GM23338 (cell line): ENCODE measurements at regions not wholly inside any gene's neighbourhood (a gene's known extent, or its start where the extent isn't known, plus 50 kb on each side); places are given as distances from the start of the nearest gene placed in this dataset.

Experiments
- ATAC-seq: fragments of 200-7000 bp; cut with Tn5 transposase; 3 replicates; pipeline ENCODE4 v1.9.1; 2020
- DNase-seq: peaks from one replicate; pipeline ENCODE4 v3.0.0-alpha.2; 2015; ENCODE audit warnings: low spot score
- H2AFZ ChIP-seq: fragments of 200-600 bp; sonication (generic); 2 replicates; pipeline ENCODE4 v1.8.0; 2016; ENCODE audit warnings: antibody characterized with exemption, mild to moderate bottlenecking, moderate library complexity
- H3F3A ChIP-seq: fragments of 200-600 bp; sonication (generic); replicated peaks from 2 replicates; pipeline ENCODE4 v1.8.0; 2017; ENCODE audit warnings: antibody characterized with exemption, mixed run types, low read depth
- H3K27ac ChIP-seq: fragments of 200-600 bp; sonication (generic); 2 replicates; pipeline ENCODE4 v1.6.1; 2016; ENCODE audit warnings: low read depth
- H3K27me3 ChIP-seq: fragments of 200-600 bp; sonication (generic); 2 replicates; pipeline ENCODE4 v1.8.0; 2016; ENCODE audit warnings: mild to moderate bottlenecking, mixed run types, moderate library complexity; ENCODE audit not compliant: insufficient read depth
- H3K36me3 ChIP-seq: fragments of 200-600 bp; sonication (generic); 2 replicates; pipeline ENCODE4 v1.8.0; 2016; ENCODE audit warnings: mild to moderate bottlenecking; ENCODE audit not compliant: insufficient read depth
- H3K4me1 ChIP-seq: fragments of 200-600 bp; sonication (generic); 2 replicates; pipeline ENCODE4 v1.8.0; 2016; ENCODE audit warnings: mild to moderate bottlenecking, moderate library complexity; ENCODE audit not compliant: insufficient read depth
- H3K4me2 ChIP-seq: fragments of 200-600 bp; sonication (generic); 2 replicates; pipeline ENCODE4 v1.7.1; 2017; ENCODE audit warnings: mixed run types
- H3K4me3 ChIP-seq: fragments of 200-600 bp; sonication (generic); 2 replicates; pipeline ENCODE4 v1.6.1; 2016; ENCODE audit warnings: mixed run types
- H3K79me2 ChIP-seq: fragments of 200-600 bp; sonication (generic); replicated peaks from 2 replicates; pipeline ENCODE4 v1.8.0; 2017; ENCODE audit warnings: mild to moderate bottlenecking; ENCODE audit not compliant: insufficient read depth
- H3K9me2 ChIP-seq: fragments of 200-600 bp; sonication (generic); 2 replicates; pipeline ENCODE4 v1.8.0; 2017; ENCODE audit not compliant: insufficient read depth
- H4K20me1 ChIP-seq: fragments of 200-600 bp; sonication (generic); replicated peaks from 2 replicates; pipeline ENCODE4 v1.8.0; 2017; ENCODE audit warnings: mild to moderate bottlenecking; ENCODE audit not compliant: insufficient read depth
- H3K27ac Mint-ChIP-seq: 2 replicates; pipeline ENCODE4 v1.8.0; 2020; ENCODE audit warnings: inconsistent platforms, mild to moderate bottlenecking, moderate library complexity, mixed read lengths
- H3K27me3 Mint-ChIP-seq: 3 replicates; pipeline ENCODE4 v1.8.0; 2022; ENCODE audit warnings: low read depth, mild to moderate bottlenecking, moderate library complexity, mixed read lengths, inconsistent platforms; ENCODE audit not compliant: insufficient read depth, poor library complexity
- H3K36me3 Mint-ChIP-seq: 3 replicates; pipeline ENCODE4 v1.8.0; 2021; ENCODE audit warnings: low read depth, mild to moderate bottlenecking, inconsistent platforms, moderate library complexity, mixed read lengths
- H3K4me1 Mint-ChIP-seq: 3 replicates; pipeline ENCODE4 v1.8.0; 2020; ENCODE audit warnings: mild to moderate bottlenecking, inconsistent platforms, mixed read lengths
- H3K4me3 Mint-ChIP-seq: 3 replicates; pipeline ENCODE4 v1.8.0; 2021; ENCODE audit warnings: moderate library complexity, mild to moderate bottlenecking, inconsistent platforms, mixed read lengths
- H3K9me3 Mint-ChIP-seq: 3 replicates; pipeline ENCODE4 v1.8.0; 2020; ENCODE audit warnings: moderate library complexity, mild to moderate bottlenecking, inconsistent platforms, mixed read lengths
- CREB1 ChIP-seq: fragments of 250-450 bp; sonication (Bioruptor Pico); IDR thresholded peaks from 2 replicates; pipeline ENCODE4 v1.5.0; 2020; ENCODE audit warnings: low read depth, mild to moderate bottlenecking, moderate library complexity
- CTCF ChIP-seq, 2 experiments: fragments of 200-600 bp in 1 of 2; sonication (generic) in 1 of 2; conservative IDR thresholded peaks; 2 replicates each; pipeline versions ENCODE4 v1.5.1 to v1.6.1; 2016 to 2017; ENCODE audit warnings: antibody characterized with exemption in 2 of 2, low read depth in 2 of 2, mild to moderate bottlenecking in 2 of 2, moderate library complexity in 1 of 2
- ETS1 ChIP-seq: IDR thresholded peaks from 2 replicates; pipeline ENCODE4 v1.6.1; 2016; ENCODE audit warnings: antibody characterized with exemption
- EZH2 ChIP-seq: fragments of 200-600 bp; sonication (generic); IDR thresholded peaks from one replicate; pipeline ENCODE4 v1.8.0; 2017; ENCODE audit warnings: antibody characterized with exemption, mild to moderate bottlenecking, low read depth; ENCODE audit not compliant: unreplicated experiment
- EZH2phosphoT487 ChIP-seq: fragments of 200-600 bp; sonication (generic); IDR thresholded peaks from one replicate; pipeline ENCODE4 v1.8.1; 2018; ENCODE audit warnings: antibody characterized with exemption; ENCODE audit not compliant: unreplicated experiment
- JUNB ChIP-seq: IDR thresholded peaks from one replicate; pipeline ENCODE4 v1.6.1; 2016; ENCODE audit warnings: antibody characterized with exemption; ENCODE audit not compliant: unreplicated experiment
- NANOG ChIP-seq: IDR thresholded peaks from 2 replicates; pipeline ENCODE4 v1.6.1; 2016; ENCODE audit warnings: antibody characterized with exemption, borderline replicate concordance
- POLR2AphosphoS5 ChIP-seq: IDR thresholded peaks from 2 replicates; pipeline ENCODE4 v1.6.1; 2016; ENCODE audit warnings: antibody characterized with exemption, low read depth
- REST ChIP-seq: IDR thresholded peaks from one replicate; pipeline ENCODE4 v1.6.1; 2018; ENCODE audit warnings: antibody characterized with exemption; ENCODE audit not compliant: unreplicated experiment
- STAT1 ChIP-seq: IDR thresholded peaks from one replicate; pipeline ENCODE4 v1.6.1; 2016; ENCODE audit warnings: antibody characterized with exemption; ENCODE audit not compliant: unreplicated experiment
- ZNF114 ChIP-seq: fragments of 250-450 bp; sonication (Bioruptor Pico); IDR thresholded peaks from 2 replicates; pipeline ENCODE4 v1.5.0; 2020; ENCODE audit warnings: mild to moderate bottlenecking, moderate library complexity
- ZNF331 ChIP-seq: fragments of 250-450 bp; sonication (Bioruptor Pico); IDR thresholded peaks from 2 replicates; pipeline ENCODE4 v1.5.0; 2020; ENCODE audit warnings: low read depth, mild to moderate bottlenecking, moderate library complexity
- ZNF462 ChIP-seq: fragments of 250-450 bp; sonication (Bioruptor Pico); IDR thresholded peaks from 2 replicates; pipeline ENCODE4 v1.5.0; 2020; ENCODE audit warnings: mild to moderate bottlenecking, moderate library complexity

- Histone ChIP-seq H3K79me2 (no peaks in the 10 kb centered on the region), H3K9me2 (peaks cover 4% of the 10 kb centered on the region; the same call in 1 of the 2 replicates), H3F3A (no peaks in the 10 kb centered on the region), H2AFZ (peak overlapping the region; percentile 92), H3K4me2 (no peak overlapping the region), H3K4me3 (no peak overlapping the region), H3K27ac (no peak overlapping the region), H4K20me1 (no peaks in the 10 kb centered on the region), H3K27me3 (no peaks in the 10 kb centered on the region), H3K36me3 (no peaks in the 10 kb centered on the region), H3K4me1 (no peaks in the 10 kb centered on the region)
- no peak overlapping the region for H3K27ac Mint-ChIP-seq
- TF ChIP-seq POLR2AphosphoS5, result no peak
- no peak for TF ChIP-seq EZH2
- TF ChIP-seq ETS1, result no peak
- no peak for TF ChIP-seq REST
- TF ChIP-seq NANOG, result no peak
- TF ChIP-seq ZNF114, result no peak
- no peak for TF ChIP-seq STAT1
- TF ChIP-seq JUNB, result no peak
- no peak for TF ChIP-seq ZNF331 (CRISPR knock-in tag)
- TF ChIP-seq CREB1, result no peak
- no peak for TF ChIP-seq EZH2phosphoT487
- TF ChIP-seq ZNF462 (CRISPR knock-in tag), result no peak
- no peak for TF ChIP-seq CTCF (conservative IDR thresholded peaks at IDR 0.05; ENCODE audit: low read depth in 2 of 2)
- DNase-seq (no peak), ATAC-seq (peak; percentile 54)
- no peak overlapping the region for H3K4me3 Mint-ChIP-seq
- H3K4me1 Mint-ChIP-seq, result no peaks in the 10 kb centered on the region
- no peaks in the 10 kb centered on the region for H3K36me3 Mint-ChIP-seq
- no peaks in the 10 kb centered on the region for H3K27me3 Mint-ChIP-seq
- no peaks in the 10 kb centered on the region for H3K9me3 Mint-ChIP-seq
Observed at GRCh38 chr13:33402975-33403374, 117.4 kb upstream of the STARD13 start.
